GM19035 (cell line): ENCODE measurements at regions not wholly inside any gene's neighbourhood (a gene's known extent, or its start where the extent isn't known, plus 50 kb on each side); places are given as distances from the start of the nearest gene placed in this dataset.

ENCODE experiments used
- ATAC-seq: cut with Tn5 transposase; IDR thresholded peaks from one replicate; pipeline ENCODE4 v1.9.1; 2021; ENCODE audit not compliant: unreplicated experiment

GRCh38 chr13:76225815-76226489, 589.8 kb downstream of the LMO7 start:
- no peak for ATAC-seq

DNA sequence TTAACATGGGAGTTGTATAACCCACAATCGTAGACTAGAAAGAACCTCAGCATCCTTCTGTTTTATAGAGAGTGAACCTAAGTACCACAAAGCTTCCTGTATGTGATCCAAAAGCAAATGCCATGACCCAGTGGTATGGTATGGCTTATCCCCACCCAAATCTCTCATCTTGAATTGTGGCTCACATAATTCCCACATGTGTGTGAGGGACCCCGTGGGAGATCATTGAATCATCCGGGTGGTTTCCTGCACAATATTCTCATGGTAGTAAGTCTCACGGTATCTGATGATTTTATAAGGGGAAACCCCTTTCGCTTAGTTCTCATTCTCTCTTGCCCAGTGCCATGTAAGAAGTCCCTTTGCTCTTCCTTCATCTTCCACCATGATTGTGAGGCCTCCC, 587.9 kb downstream of the LMO7 start:
- no peak for ATAC-seq

GRCh38 chr13:76223565-76223964, 587.4 kb downstream of the LMO7 start:
- ATAC-seq: no peak

DNA sequence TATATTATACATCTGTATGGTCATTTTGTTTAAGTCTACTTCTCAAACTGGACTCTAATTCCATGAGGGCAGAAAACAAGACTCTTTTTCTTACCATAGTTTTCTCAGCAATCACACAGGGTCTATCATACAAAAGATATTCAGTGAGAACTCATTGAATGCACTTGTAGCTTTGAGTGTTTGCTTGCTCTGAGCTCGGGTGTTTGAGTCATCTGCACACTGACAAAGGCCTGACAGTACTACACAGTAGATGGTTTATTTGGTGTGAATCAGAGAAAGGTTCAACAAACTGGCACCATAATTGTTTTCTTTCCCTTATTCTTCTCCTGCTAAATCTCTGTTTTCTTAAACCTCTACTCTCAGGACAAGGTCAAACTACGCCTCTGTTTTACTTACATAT, 586.4 kb downstream of the LMO7 start:
- no peak for ATAC-seq

- ATAC-seq: no peak
Measured at GRCh38 chr13:76216729-76217128, 580.6 kb downstream of the LMO7 start.

- ATAC-seq: peak; percentile 26
Measured at GRCh38 chr13:76214001-76214400, 577.9 kb downstream of the LMO7 start.

DNA sequence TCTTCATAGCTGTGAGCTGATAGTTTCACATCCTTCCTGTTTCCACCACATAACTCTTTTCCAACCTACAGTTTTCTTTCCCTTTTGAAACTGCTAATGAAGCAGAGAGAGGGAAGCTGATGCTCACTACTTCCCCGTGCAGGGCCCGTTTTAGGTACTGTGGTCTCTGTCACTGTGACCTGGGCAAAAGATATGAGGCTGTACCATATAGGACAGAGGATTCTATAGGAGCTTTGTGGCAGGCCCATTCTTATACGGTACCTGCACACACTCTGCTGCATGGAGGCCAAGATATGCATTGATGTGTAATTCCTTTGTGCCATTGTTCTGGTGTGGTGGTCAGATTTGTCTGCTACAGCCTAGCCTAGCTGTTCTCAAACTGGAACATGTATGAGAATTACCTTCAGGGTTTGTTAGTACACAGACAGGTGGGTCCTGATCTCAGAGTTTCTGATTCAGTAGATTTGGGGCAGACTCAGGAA, 577.3 kb downstream of the LMO7 start:
- ATAC-seq: peak; percentile 67

DNA sequence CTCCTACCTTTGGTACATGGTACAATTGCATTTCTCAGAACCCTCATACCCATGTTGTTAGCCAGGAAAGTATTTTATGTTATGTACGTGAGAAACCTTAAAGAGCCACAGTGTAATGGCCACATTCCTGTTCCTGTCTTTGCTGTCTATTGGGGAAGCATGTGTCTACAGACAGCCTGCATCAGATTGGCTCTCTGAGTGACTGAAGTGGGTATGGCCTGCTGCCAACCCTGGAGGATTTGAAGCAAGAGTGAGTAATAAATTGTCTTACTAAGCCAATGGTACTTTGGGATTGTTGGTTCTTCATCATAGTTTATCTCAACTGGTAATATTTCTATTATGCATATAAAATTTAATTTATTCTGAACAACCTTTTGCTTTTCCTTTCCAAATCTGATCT, 574.1 kb downstream of the LMO7 start:
- no peak for ATAC-seq

GRCh38 chr13:76198568-76199163, 562.5 kb downstream of the LMO7 start:
- no peak for ATAC-seq

GRCh38 chr13:76189882-76190519, 553.9 kb downstream of the LMO7 start:
- no peak for ATAC-seq

DNA sequence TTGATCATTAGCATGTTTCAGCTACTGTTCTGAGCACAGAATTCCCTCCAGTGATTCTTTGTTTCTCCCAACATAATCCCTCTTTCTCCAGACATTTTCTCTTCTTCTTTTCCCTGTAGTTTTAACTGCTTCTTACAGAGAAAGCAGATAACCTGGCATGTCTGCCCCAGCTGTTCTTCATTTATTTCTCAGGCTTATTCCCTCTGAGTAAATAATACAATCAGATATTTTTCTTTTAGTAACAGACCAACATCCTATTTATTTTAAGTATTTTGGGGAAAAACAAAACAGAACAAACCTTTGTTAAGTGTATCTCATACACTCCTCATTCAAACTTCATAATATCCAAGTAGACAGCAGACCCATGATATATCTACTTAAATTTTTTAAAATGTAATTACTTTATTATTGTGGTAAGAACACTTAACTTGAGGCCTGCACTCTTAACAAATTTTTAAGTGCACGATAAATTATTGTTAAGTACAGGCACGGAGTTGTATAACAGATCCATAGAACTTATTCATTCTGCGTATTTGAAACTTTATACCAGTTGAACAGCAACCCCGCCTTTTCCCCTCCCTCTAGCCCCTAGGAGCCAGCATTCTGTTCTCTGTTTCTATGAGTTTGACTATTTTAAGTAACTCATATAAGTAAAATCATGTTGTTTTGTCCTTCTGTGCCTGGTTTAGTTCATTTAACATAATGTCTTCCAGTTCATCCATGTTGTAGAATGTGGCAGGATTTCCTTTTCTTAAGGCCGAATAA, 540.0 kb downstream of the LMO7 start:
- ATAC-seq: no peak

DNA sequence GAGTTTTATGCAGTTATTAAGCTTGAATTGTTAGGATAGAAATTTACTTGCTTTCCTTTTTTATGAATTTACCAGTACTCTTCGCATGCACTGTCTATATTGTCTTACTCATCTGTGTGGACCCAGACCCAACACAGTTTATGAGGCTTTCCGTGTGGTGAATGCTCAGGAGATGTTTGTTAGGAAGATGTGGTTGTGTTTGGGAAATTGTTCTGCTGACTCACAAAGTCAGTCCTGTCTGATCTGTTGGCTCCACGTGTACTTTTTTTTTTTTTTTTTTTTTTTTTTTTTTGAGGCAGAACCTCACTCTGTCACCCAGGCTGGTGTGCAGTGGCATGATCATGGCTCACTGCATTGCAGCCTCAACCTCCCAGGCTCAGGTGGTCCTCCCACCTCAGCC, 532.5 kb downstream of the LMO7 start:
- no peak for ATAC-seq

DNA sequence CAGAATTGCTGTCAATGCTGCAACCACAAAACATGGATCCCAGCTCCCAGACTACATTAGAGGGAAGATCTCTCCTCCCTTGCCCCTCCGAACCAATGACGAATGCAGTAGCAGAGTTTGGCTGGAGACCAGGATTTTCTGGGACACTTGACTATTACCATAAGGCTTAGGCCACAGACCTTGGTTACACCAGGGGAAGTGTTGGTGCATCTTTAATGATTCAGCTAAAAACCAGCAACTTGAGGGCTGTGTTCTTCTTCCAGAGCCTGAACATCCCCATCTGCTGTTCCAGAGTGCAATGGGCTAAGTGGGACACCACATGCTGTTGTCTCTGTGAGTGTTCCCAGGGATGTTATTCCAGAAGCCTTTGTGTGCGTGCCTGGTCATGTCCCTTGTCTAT, 528.2 kb downstream of the LMO7 start:
- ATAC-seq: no peak

DNA sequence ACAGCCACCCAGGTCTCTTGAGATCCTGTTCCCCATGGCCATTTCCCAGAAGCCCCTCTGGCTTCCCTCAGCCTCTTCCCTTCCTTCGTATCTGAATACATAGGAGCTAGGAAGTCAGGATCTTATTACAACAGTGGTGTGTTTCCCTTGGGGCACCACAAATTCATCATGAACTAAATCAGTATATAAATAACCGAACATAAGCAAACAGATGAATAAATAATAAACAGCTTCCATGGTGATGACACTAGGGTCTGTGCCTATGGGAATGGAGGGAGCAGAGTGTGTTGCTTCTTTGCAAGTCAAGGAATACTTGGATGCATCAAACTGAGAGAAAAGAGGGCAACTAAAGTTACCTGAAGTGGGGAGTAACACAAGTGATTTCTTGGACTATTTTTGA, 527.6 kb downstream of the LMO7 start:
- ATAC-seq: no peak

DNA sequence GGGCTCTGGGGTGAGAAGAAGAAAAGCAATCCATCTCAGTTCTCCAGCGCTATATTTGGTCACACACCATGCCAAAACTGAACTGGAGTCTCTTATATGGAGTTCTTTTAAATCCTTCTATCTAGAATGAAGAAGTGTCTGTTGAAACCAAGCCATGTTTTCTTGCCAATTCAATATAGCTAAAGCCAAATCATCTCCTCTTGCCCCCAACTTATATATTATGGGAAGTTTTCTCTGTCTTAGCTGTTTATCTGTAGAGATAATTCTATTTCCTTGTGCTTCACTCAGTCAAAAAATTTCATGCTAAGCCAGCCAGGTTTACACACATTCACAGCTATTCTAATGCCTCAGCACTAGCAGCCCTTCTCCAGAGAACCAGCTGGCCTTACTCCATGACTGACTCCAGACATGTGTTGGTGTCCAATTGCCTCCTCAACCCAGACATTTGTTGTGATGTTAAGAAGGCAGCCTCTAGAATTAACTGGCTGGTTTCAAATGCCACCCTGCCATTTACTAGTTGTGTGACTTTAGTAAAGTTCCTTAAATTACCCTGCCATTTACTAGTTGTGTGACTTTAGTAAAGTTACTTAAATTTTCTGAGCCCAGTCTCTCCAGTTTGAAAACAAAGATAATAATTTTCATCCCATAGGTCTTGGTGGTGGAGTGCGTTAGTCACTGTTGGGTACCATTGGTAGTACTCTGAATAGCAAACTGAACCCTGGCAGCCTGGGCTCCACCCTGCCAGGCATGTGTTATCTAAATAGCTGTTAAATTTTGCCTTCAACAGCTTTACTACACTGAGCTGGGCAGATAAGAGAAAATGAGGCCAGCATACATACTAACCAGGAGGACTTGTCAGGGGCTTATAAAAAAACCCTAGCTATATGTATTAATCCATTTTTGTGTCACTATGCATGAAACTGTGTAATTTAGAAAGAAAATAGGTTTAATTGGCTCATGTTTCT, 525.1 kb downstream of the LMO7 start:
- no peak for ATAC-seq

DNA sequence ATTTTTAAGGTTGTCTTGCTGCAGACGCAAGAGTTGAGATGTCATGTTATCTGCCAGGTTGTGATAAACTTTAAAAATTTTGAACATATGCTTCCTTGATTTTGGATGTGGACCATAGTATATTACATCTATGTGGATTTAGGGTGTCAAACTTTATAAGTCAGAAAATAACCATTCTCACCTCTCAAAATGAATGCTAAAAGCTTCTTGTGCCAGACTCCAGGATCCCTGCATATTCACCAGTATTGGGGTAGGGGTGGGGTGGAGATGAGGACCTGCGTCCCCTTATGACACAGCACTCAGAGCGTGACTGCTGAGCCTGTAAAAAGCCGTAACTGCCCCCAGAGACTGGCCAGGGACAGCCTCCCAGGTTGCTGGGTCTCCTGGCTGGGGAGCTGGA, 524.4 kb downstream of the LMO7 start:
- ATAC-seq: no peak

DNA sequence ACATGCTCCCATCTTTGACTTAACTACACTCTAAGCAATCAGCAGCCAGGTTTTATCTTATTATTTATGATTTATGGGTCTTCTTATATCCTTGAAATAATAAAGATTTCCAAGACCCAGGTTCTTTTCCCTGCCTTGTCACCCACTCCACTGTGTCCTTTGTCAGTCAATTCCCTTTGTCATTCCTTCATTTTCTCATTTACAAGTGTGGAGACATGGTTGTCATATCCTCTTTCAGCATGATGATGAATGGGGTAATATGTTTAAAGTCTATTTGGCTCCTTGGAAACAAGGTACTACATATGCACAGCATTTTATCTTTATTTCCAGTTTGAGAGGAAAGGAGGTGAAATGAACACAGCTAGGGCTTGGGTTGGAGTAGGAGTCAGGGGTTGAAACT, 521.8 kb downstream of the LMO7 start:
- no peak for ATAC-seq

- ATAC-seq: no peak
Measured at GRCh38 chr13:76153239-76153638, 517.1 kb downstream of the LMO7 start.

DNA sequence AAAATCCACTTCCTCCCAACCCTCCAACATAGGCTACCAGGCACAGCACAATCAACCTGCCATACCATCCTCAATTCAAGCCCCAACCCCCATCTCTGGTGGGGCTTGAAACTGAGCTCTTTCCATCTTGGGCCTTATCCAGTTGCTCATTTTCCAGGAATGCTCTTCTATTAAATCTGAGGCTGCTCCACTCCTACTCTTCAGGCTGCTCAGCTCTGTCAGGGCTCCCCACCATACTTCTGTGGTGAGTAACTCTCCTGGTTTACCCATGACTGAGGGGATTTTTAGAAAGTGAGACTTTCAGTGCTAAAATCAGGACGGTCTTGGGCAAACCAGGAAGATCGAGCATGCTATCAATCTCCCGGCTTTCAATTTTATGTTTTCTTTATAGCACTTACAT, 512.8 kb downstream of the LMO7 start:
- no peak for ATAC-seq

DNA sequence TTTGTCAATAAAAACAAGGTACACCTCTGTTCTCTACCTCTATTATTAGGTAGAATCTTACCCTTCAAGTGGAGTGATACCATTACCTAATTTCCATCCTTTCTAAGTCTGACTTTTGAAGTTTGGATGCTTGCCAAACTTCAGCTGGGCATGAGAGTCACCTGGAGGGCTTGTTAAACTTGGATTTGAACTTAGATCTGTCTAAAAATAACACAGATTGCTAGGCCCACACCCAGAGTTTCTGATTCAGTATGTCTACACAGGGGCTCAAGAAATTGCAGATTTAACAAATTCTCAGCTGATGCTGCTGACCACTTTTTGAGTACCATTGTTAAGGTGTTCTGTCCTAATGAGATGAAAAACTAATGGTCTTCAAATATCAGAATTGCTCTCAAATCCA, 512.2 kb downstream of the LMO7 start:
- no peak for ATAC-seq

GRCh38 chr13:76132532-76132931, 496.4 kb downstream of the LMO7 start:
- ATAC-seq: no peak
